Dedifferentiated amniotic fluid mesenchymal stem cell (primary cell): ENCODE measurements at regions not wholly inside any gene's neighbourhood (a gene's known extent, or its start where the extent isn't known, plus 50 kb on each side); places are given as distances from the start of the nearest gene placed in this dataset.

ENCODE experiments used
- DNase-seq: peaks from one replicate; pipeline ENCODE4 v3.0.0-alpha.2; 2016; ENCODE audit errors: extremely low spot score

DNA sequence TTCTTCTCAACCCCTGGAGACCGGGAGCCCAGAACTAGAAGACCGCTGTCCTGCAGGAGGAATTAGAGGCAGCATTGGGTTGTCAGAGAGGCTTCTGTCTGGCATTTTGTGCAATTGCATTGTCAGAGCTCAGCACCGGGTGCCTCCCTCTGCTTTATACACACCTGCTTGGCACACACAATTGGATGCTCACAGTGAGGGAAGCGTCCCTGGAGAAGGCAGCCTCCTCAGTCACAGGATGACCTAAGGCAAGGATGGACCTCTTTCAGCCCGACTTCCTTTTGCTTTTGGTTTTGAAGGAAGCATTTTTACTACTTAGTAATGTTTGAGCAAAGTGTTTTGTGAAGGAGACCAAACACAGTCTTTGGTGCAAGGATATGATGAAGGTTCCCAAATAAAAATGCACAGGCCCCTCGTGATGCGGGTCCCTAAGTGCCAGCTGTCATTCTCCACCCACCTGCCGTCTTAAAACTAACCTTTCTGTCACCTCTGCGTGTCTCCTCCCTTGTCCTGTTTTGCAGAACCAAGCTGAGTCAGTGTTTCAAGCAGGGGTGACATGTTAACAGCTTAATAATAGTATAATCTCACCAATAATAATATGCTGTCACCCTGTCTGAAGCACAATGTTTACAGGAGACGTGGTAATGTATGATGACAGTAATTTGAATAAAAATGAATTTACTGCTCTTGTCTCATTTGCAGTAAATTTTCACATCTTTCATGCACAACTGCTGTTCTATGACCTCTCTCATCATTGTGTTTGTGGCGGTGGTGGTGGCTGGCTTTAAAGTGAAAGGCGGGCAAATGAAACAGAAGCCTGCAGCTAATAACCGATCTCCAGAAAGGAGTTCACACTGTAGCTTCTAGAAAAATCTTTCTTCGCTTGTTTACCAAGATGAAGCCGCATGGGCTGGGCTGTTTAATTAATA is 430.2 kb upstream of the MKI67 start:
- no peak for DNase-seq

DNA sequence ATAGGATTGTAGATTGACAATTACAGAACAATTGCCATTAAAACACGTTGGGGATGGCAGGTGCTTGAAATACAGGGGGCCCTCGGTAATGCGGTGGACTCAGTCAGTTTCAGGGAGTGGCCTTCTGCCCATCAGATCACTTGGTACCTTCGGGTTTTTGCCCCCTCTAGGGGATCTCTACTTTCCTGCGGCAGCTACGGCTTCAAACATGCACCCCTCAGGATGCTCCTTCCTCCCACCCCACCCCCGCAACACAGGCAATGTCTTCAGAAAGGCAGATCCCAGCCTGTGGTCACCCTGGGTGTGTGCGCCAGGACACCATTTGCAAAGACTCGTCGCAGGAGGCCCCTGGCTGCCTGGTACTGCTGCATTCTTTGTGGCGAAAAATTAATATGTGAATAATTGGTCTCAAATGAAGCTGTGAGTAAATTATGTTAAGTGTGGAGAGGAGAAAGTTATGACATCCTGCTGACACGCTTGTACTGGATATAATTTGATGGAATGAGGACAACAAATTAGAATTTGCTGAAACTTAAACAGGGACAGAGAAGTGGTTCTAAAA is 431.0 kb upstream of the MKI67 start:
- no peak for DNase-seq

DNA sequence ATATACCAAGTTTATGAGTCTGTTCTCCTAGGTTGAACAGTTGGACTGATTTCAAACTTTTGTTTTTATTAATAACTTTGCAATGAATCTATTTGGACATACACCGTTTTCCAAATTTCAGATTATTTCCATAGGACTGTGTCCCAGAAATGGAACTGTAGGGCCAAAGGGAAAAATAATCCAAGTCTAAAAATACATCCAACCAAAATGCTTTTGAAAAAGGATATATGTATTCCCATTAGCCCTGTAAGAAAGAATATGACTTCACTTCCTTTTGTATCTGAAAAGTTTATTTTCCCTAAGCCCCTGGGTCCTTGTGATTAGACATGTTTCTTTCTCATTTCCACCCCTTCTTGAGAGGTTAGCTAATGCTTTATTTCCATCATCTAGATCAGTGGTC is 434.2 kb upstream of the MKI67 start:
- DNase-seq, result no peak

DNA sequence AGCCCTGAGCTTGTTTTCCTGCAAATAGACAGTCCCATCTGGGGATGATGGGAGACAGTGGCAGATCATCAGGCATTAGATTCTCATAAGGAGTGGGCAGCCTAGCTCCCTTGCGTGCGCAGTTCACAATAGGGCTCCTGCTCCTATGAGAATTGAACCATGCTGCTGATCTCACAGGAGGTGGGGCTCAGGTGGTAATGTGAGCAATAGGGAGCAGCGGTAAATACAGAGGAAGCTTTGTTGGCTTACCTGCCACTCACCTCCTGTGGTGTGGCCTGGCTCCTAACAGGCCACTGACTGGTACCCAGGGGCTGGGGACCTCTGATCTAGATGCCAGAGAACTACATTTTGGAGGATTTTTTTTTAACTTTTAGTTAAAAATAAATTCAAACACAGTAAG is 434.8 kb upstream of the MKI67 start:
- no peak for DNase-seq

DNA sequence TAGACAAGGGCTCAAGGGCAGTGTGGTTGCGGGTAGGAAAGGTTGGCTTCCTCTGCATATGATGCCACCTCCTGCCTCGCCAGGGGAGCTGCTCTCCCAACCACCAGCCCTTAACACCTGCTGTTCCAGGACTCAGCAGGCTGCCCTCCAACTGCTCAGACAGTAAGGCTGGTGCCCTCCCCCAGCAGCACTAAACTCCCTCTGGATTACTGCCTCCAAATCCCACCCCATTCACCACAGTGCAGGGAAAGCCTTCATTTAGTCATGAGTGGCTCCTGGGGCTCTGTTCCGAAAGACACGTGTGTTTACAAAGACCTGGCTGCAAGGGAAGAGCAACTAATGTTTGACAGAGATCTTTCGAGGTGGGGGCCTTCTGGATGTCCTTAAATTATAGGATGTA is 437.2 kb upstream of the MKI67 start:
- no peak for DNase-seq

DNA sequence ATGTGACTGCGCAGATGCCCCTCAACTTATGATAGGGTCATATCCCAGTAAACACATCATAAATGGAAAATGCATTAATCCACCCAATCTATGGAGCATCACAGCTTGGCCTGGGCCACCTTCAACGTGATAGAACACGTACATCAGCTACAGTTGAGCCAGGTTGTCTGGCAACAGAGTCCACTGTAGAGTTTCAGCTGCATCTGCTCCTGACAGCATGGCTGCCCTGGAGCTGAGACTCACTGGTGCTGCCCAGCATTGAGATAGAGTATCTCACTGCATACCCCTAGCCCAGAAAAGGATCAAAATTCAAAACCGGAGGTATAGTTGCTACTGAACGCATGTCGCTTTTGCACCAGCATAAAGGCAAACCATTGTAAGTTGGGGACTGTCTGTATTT is 437.7 kb upstream of the MKI67 start:
- DNase-seq, result no peak

DNA sequence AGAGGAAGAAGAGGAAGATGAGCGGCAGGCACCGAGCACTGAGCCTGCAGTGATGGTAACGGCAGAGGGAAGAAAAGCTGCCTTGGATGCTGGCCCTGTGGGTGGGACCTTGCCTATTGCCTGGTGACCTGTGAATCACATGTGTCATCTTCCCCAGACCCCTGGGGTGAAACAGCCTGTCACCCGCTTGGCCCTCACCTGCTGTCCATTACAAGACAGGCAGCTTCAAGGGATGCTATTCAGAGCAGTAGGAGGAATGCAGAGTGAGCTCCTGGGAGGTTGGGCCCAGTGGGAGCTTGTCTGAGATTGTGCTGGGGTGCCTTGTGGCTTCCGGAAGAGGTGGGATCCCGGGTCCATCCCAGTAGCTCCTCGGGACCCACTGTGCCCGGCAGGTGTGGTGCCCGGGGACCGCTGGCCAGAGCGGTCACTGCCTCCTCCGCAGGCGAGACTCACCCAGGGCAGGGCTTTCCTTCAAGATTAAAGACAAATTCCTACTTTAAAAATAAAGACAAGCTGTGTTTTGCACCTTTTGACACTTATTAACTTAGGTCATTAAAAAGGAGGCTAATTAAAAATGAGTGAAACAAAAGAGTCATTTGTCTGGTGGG is 440.2 kb upstream of the MKI67 start:
- no peak for DNase-seq

DNA sequence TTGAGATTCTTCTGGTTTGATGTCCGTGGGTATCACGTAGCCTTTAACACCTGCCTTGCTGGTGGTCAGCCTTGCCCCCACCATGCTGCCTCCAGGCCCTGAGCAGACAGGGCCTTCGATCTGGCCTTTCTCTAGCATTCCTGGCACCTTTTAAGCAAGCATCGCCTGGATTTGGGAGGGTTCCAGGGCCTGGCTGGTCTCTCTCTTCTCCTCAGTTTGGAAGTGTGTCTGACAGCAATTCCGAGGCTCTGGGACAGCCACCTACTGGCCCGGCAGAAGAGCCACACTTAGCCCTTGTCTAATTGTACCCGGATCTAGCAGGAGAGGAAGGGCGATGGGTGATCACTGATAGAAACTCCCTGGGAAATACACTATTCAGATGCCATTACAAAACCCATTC is 441.3 kb upstream of the MKI67 start:
- no peak for DNase-seq

DNA sequence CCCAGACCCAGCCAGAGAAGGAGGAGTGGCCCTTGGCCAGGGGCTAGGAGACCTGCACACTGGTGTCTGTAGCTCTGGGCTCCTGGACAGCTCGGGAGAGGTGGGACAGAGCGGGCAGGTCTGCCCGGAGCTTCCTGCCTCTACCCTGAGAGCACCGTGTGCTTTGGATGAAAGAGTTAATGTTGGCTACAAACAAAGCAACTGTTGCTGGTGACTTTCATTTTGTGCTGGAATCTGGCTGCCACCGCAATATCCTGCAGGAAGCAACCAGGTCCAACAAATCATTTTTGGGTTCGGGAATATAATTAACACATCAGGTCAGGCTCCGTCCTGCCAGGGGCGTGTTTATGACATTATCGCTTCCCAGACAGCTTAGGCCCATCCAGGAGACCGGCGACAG is 441.8 kb upstream of the MKI67 start:
- DNase-seq, result no peak

DNA sequence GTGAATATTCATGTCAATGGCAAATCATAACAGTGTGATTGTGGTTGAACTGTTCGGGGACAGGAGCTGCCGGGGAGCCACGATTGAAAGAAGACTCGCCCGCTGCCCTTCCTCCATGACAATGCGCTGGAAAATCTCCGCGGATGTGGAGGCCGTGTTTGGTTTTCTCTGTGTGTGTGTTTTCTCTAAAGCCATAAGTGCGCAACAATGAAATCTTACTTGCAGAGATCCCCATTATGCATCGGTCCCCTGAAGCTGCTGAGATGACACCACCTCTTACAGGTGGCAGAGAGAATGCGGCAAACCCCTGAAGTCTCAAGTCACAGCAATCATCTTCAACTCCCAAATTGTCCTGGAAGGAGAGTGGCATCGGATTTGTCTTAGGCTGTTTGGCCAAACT is 442.3 kb upstream of the MKI67 start:
- no peak for DNase-seq

DNA sequence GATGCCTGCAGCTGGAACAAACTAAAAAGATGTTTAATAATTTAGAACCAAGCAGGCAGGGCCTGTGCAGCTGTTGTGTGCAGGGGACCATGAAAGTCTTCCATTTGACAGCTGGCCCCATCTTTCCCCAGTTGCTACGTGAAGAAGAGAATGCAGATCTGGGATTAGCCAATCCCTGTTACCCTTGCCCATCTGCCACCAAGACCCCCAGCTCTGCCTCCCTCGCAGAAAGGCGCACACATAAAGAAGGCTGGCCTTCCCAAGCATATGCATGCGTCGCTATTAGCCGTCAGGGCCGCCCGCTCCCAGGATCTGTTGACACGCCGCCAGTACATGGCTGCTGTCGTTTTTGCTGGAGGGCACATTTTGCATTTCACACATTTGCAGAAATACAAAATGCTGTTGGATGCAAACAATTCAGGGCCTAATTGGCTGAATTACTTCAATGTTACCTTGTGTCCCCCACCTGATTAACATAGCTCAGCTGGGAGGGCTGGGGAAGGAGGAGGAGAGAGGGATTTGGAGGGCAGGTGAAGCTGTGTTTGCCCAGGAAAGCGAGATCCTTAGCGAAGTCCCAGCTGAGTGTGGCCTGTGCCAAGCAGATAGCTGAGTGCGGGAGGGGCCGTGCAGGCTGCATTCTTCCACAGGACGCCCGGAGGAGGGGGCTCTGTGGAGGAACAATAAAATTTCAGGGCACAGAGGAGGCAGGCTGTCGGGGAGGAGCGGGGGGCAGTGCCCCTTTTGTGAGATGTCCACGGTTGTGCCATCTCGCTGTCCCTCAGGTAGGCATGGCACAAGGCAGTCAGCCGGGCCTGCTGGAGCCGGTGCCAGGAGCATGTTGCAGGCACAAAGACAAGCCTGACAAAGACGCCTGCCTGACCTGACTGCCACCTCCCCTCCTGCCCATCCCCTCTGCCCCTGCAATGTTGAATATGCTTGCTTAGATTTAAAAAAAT is 443.0 kb upstream of the MKI67 start:
- no peak for DNase-seq

DNA sequence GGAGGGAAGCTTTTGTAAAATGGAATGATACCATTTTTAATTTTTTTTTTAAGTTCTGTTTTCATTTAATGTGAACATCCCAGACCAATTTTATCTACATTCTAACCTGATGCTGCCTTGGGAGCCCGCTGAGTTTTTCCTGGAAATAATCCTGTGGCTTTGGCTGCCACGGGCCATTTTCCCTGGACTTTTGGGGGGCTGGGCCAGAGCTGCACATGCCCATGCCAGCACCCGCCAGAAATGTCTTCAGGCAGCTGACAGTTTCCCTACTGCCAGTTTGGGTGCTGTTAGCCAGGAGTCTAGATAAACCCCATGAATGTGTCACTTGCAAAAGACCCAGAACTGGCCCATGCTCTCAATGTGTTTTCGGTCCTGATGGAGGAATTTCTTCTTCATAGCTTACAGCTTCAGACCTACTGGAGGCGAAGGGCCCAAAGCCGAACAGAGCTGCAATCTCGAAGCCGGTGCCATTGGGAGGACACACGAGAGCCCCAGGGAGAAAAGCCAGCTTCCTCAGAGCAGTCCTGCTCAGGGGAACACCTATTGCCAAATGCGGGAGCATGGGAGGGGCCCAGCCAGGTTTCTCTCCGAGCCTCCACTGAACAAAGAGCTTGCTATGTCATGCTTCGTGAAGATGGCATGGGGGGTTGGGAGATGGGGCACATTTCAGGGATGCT is 444.2 kb upstream of the MKI67 start:
- DNase-seq, result no peak

DNA sequence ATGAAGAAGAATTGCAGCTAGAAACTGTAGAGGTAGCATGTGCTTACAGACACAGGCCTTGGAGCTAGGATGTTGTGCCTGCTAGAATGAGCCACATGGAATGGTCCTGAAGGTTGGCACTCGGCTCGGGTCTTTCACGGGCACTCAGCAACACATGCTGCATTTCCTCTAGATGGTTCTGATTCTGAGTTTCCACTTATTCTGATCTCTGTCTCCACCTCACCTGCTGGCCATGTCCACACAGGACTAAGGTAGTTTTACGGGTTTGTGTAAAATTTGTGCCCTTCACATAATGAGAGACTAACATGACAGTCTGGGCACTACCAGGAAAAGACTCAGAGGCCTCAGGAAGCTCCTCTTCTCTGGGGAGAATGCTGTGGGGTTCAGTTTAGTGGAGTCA is 444.8 kb upstream of the MKI67 start:
- no peak for DNase-seq

DNA sequence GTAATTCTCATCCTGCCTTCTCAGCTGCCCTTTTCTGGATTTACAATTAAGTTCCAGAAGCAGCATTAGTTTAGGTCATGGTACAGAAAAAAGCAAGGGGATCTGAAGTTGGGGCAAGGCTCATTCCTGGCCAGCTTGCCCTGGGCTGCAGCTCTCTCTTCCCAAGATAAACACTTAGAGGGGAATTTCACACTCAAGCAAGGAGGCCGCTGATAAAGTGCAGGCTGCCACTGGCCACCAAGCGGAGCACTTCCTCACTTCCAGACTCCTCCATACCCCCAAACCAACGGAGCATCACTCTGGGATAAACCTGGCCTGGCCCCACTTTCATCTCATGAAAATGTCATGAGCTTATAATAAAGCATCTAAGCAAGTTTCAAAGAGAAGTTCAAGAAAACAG is 445.5 kb upstream of the MKI67 start:
- DNase-seq, result no peak

DNA sequence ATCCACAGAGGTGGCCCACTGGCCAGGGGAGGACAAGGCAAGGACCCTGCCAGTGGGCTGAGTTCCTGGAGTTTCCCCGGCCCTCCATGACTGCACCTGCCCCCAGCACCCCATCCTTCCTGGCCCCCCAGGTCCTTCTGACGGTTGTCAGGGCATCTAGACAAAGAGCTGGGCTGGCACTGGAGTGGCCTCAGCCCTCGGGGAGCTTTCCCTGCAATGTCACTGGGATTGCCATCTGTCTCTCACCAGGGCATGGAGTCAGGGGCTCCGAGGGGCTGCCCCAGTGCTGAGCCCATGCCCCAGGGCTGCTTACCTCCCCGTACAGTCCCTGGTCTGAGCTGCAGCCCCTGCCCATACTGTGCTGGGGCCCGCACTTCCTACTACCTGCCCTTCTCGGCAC is 446.5 kb upstream of the MKI67 start:
- DNase-seq, result no peak

DNA sequence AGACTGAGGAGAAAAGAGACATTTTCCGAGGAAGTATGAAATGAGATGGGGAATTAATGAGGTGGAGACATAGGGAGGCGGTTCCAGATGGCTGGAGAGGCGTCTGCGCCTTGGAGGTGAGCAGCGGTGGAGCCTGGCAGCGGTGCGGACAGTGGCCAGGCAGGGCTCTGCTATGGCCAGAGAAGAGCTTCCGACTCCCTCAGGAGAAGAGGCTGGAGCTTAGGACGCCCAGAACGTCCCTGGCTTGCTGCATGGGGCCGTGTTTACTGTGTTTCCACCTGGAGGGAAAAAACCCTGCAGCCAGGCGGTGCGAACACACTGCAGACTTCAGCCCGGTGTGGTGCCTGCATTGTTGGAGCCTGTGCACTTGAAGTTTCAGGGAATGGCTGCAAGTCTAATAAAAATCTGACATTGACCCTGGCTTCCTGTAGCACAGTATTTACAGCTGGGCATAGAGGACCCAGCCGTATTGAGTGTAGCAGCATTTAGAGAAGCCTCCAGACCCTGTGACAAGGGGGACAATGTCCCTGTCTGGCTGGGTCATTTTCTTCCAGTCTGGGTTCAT is 447.1 kb upstream of the MKI67 start:
- no peak for DNase-seq

DNA sequence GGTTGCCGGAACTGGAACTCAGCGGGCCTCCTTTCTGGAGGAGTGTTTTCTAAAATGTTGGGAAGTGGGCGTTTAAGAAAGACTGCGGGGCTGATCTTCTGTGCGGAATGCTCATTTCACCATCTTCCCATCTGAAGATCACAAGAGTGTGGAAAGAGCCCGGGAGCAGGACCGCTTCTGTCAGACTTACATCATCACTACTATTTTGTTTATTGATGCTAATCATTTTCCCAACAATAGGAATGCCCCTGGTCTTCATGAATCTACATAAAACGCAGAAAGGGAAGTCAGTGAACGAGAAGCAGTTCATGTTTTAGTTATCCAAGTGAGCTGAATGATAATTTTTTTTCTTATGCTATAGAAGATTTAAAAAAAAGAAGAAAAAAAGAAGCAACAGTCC is 447.8 kb upstream of the MKI67 start:
- DNase-seq, result no peak

DNA sequence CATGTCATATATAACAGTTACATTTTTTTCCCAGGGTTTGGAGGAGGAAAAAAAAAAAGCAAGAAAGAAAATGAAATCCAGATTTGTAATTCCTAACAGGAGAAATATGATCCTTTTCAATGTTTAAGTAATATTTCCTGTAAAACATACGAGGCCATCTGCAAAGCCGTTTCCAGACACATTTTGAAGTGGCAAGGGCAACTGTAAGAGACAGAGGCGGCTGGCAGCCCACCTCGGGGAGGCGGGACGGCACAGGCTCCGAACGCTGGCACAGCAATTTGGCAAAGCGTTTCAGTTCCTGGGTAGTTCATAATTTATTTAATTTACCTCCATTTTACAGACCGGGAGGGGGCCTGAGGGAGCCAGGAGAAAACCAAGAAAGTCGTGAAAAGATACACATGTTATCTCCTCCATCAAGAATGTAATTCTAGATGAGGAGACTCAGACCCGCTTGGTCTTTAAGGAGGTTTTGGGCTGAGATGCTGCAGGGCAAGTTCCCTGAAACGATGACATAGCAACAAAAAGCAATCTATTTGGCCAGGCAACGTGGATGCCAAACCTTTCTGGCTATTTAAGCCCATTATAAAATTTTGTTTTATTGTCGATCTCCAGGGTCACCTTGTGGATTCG is 448.5 kb upstream of the MKI67 start:
- DNase-seq, result no peak

DNA sequence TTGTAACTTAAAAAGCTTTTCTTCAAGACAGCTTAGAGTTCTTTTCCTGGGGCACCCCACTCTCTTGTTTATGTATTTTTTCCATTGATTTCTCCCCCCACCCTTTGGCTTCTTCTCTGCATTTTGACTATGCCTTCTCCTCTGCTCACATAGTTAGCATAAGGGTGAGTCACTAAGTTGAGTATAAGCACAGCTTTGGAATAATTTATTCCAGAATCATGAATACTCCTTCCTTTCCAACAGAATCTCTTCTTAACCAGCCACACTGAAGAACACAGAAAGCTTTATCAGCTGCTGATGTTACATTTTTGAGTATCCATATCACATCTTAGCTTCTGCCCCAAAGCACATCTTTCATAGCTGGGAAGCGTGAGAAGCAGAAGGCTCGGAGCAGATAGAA is 449.5 kb upstream of the MKI67 start:
- no peak for DNase-seq

DNA sequence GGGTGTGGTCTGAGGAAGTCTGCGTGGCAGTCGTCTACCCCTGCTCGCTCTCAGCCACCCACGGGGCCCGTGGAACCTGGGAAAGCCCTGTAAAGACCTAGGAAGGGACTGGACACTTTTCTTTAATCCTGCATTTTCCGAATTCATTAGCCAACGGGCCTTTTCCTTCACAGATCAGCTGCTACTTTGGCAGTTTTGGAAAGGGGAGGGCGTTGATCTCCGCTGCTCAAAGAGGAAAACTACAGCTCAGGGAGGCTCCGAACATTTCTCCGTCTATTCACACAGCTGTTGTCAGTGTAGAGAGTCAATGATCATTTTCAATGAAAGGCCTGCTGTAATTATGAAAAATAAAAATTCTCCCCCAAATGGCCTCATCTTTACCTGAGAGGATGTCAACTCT is 450.1 kb upstream of the MKI67 start:
- DNase-seq, result no peak
